Esophagus muscularis mucosa (tissue), 4 donors: ENCODE measurements at regions not wholly inside any gene's neighbourhood (a gene's known extent, or its start where the extent isn't known, plus 50 kb on each side); places are given as distances from the start of the nearest gene placed in this dataset.

Experiments
- CTCF ChIP-seq, 3 experiments: fragments of 200-600 bp in 2 of 3; fragments of 450-650 bp in 1 of 3; sonication (generic) in 2 of 3; IDR thresholded peaks; one replicate each; pipeline ENCODE4 v1.5.1; 2017 to 2019; ENCODE audit warnings: antibody characterized with exemption in 3 of 3, mild to moderate bottlenecking in 2 of 3, moderate library complexity in 1 of 3
- EP300 ChIP-seq: sonication (generic); formaldehyde crosslinking; IDR thresholded peaks from one replicate; pipeline ENCODE4 v1.6.1; 2017; ENCODE audit warnings: antibody characterized with exemption
- POLR2AphosphoS5 ChIP-seq, 2 donors: sonication (generic); formaldehyde crosslinking; IDR thresholded peaks; one replicate each; pipeline ENCODE4 v1.6.1; 2017; ENCODE audit warnings: antibody characterized with exemption in 2 of 2

GRCh38 chr5:8844847-8845246 lies 701.0 kb downstream of the SEMA5A start:
- no peak for TF ChIP-seq CTCF (IDR thresholded peaks at IDR 0.05)
- no peak for TF ChIP-seq EP300
- no peak for TF ChIP-seq POLR2AphosphoS5 (IDR thresholded peaks at IDR 0.05)
